ENCODE measurements at regions not wholly inside any gene's neighbourhood (a gene's known extent, or its start where the extent isn't known, plus 50 kb on each side); places are given as distances from the start of the nearest gene placed in this dataset.
A peak's percentile ranks its signal among the peaks of the same experiment; 100 is the strongest.

GRCh38 chr2:43031471-43032212 lies 194.8 kb downstream of the ZFP36L2 start:
- DNase-seq, result no peak

GRCh38 chr2:43030551-43031307 lies 195.7 kb downstream of the ZFP36L2 start:
- no peak for DNase-seq

DNA sequence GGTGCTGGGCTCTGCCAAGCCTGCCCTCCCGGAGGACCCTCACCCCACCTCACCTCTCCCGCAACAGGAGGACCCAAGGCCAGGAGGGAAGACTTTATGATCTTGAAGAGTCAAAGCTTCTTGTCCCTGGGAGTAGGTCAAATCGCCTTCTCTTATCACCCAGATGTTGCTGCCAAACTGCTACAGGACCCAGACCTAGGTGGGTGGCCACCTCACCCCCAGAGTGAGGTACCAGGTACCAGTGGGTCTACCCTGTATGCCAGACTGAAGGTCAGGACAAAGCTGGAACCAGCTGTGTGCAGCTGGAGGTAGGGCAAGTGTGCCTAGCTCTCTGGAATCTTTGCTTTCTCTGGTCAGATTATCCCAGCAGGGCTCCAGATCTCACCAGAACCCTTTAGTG lies 197.2 kb downstream of the ZFP36L2 start:
- DNase-seq, result no peak

- no peak for DNase-seq
Observed at GRCh38 chr2:43028188-43028587, 198.2 kb downstream of the ZFP36L2 start.

- no peak for DNase-seq
Observed at GRCh38 chr2:43027097-43027873, 199.1 kb downstream of the ZFP36L2 start.

GRCh38 chr2:43026426-43027096 lies 199.8 kb downstream of the ZFP36L2 start:
- no peak for DNase-seq

DNA sequence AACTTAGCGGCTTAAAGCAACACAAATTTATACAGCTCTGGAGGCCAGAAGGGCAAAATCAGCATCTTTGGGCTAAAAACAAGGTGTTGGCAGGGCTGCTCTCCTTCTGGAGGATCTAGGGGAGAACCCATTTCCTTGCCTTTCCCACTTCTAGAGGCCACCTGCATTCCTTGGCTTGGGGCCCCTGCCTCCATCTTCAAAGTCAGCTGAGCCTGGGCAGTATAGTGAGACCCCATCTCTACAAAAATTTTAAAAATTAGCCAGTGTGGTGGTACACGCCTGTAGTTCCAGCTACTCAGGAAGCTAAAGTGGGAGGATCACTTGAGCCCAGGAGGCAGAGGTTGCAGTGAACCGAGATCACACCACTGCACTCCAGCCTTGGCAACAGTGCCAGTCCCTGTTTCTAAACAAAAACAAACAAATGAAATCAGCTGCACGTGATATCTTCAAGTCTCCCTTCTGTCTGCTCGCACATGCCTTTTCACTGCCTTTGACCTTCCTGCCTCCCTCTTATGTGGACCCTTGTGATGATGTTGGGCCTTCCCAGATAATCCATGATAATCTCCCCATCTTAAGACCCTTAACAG lies 200.6 kb downstream of the ZFP36L2 start:
- no peak for DNase-seq

GRCh38 chr2:43024515-43025011 lies 201.8 kb downstream of the ZFP36L2 start:
- DNase-seq, result peak; percentile 38 to 81

DNA sequence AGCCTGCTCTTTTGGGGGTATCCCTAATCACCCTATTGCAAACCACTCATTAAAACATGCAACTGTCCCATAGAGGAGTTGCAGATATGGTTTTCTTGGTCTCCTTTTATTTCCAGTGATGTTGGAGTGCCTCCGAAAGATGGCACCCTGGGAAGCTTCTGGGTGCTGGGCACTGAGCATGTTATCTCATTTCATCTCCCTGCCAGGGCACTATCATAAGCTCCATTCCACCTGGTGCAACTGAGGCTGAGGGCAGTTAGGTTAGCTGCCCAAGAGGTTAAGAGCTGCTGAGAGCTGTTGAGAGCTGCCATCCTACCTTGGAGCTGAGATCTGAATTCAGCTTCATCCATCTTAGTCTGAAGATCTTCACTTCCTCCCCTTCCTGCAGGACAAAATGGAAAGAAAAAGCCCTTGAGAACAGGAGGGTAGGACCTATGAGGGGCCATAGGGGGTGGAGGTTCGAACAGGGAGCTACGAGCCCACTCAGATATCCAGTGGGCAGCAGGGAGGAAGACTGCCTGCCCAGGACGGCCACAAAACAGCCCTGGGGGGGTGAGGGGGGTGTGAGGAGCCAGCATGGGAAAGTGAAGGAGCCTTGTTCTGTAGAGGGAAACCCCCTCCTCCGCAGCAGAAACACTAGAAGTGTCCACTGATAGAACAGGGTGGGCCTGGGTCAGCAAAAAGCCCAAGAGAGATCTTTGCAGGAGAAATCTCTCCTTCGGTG lies 202.5 kb downstream of the ZFP36L2 start:
- DNase-seq, result no peak

- DNase-seq, result no peak
Observed at GRCh38 chr2:43022896-43023295, 203.5 kb downstream of the ZFP36L2 start.

DNA sequence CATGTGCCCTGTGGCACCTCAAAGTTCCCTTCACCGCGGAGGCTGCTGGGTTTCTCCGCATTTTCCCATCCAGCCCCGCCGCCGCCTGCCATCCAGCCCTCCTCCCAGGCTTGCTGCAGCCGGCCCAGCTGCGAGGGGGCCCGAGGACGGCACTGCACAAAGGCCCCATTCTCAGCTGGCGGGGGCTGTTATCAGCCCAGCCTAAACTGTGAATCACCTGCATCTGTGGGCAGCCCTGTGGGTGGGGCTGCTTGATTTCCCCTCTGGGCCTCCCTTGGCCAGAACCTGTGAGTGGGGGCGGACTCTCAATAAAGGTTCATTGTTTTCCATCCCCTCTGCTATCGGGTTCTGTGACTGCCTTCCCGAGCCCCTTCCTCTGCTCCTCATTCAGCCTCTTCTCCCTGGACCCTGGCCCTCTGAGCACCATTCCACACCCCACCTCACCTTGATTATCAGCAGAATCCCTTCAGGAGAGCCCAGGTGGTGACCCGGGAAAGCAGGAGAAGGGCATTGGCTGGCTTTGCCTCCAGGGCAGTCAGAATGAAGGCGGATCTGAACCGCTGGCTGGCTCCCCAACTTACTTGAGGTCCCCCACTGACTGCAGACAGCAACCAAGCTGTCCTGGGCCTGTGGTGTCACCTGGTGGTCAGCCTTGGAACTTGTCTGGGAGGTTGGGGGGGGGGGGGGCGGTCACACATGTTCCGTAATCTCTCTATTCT lies 204.5 kb downstream of the ZFP36L2 start:
- peak; percentile 55 to 71 for DNase-seq

DNA sequence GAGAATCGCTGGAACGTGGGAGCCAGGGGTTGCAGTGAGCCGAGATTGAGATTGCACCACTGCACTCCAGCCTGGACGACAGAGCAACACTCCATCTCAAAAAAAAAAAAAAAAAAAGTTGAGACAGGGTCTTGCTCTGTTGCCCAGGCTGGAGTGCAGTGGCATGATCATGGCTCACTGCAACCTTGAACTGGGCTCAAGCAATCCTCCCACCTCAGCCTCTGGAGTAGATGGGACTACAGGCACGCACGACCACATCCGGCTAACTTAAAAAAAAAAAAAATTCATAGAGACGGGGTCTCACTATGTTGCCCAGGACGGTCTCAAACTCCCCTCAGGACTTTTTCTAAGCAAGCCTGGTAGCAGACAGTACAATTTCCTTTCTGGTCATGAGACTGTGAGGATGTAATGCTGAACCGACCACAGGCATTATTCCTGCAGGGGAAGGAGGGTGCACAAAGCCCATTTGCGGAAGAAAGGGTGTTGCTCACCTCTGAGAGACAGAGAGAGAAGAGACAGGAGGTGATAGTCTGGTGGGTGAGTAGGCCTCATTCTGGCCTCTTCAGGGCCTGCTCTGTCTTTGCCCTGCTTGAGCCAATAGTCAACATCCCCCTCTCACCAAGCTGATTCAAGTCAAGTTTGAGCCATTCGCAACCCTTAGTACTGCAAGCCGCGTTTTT lies 205.3 kb downstream of the ZFP36L2 start:
- no peak for DNase-seq

- no peak for DNase-seq
Observed at GRCh38 chr2:43020296-43020695, 206.1 kb downstream of the ZFP36L2 start.

DNA sequence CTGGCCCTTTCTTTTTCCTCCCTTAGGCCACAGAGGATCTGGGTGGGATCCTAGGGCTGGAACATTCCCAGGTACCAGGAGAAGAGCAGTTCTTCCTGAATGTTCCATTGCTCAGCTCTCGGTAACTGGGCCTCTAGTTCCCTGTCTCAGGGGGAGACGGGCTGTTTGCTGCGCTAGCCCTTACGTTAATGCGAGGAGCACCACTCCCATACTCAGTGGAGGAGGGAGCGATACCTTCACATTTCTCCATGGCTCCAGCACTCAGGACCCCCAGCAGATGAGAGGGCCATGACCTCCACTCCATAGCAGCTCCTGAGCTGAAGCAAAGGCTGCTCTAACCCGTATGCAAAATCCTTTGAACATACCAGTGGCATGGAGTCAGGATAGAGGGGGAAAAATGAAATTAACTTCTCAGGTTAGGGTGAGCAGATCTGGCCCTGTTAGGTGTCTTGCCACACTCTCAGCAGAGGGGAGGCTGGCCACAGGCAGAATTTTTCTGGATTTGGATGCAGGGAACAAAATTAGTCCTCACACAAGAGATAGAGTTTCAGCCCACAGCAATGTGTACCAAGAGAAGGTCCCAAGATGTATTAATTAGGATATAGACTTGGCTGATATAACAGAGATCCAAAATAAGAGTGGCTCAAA lies 206.7 kb downstream of the ZFP36L2 start:
- DNase-seq, result no peak

DNA sequence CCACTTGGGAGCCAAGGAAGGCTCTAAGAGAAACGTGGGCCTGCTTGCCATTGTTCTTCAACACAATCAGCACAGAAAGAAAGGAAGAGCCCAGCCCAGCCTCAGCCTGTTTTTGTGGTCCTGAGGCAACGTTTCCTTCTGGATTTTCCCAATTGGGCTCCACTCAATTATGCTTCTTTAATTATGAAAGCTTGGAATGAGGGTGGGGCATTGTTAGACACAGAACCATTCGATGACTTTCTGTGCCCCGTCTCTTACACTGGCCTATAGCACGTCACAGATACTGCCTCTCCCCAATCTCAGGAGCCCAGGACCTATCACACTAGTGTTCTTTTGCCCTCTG lies 207.4 kb downstream of the ZFP36L2 start:
- no peak for DNase-seq

DNA sequence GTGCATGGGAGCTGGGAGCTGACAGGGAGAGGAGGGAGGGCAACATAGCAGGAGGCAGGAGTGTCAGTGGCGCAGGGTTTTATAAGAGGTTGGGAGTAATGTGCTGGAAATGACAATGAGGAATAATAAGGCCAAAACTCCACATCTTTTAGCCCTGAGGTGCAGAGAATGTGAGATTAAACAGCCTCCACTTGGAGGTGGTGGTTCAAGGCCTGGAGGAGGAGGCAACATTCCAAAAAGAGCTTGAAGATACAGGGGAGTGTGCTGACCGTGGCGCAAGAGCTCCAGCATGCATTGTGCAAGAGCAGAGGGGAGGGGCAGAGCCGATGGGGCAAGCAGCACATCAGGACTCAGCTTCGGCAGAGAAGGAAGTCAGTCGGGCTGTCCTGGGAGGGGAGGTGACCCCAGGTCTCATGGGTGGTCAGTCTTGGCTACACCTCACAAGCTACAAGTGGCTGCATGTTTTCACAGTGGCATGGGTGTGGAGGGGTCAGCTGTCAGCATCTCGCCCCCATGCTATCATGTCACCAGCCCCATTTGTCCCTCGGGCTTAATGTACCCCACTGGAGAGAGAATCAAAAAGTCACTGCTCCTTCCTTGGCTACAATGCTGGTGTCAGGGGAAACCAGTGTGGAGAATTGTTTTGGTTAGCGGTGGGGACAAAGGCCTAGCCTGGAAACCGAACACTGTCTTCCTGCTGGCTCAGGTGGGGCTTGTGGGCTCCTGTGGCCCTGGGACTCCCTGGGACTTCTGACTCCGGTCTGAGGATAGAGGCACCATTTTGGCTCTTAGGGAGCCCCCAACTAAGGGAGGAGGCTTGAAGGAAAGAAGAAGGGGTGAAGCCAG lies 208.0 kb downstream of the ZFP36L2 start:
- DNase-seq, result peak; percentile 16 to 23

DNA sequence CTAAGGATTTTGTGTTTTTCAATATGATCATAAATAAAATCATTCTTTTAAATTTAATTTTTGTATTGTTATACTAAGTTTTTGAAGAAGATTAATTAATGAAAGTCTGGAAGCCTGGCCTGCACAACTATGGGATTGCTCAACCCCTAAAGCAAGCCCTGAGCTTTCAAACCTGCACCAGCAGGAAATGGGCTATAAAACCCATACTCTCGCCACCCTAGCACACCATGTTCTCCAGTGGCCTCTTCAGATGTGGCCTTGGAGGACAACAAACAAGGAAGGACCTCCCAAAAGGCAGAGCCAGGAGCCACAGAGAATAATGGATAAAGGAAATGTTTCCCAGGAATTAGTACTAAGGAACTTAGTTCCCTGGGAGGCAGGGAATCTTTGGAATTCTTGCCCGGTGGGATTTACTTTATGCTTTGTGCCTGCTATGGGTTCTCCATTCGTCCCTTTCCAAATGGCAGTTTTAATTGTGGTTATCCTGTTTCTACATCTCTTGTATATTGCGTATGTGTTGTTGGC lies 212.5 kb downstream of the ZFP36L2 start:
- no peak for DNase-seq

DNA sequence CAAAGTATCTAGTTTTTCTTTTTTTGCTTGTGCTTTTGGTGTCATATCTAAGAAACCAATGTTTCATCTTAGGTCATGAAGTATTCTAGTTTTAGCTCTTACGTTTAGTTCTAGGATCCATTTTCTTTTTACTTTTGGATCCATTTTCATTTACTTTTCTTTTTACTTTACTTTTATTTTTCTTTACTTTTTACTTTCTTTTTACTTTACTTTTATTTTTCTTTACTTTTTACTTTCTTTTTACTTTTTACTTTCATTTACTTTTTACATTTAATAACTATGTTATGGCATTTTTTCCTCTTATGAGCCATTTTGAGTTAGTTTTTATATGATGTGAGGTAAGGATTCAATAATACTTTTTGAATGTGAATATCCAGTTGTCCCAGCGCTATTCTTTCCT lies 213.4 kb downstream of the ZFP36L2 start:
- DNase-seq, result no peak

DNA sequence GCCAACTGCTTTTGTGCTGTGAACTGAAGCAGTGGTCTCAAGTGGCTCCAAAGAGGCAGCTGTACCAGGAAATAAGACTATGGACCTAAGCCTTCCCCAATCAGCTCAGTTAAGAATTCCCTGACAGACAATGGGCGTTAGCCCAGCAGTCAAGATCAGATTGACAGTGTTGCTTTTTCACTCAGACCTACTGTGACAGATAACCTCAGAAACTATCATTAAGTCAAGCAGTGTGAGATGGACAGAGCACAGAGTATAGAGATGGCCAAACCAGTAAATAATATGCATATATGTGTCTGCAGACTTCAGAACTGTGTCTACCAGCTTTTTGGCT lies 215.3 kb downstream of the ZFP36L2 start:
- no peak for DNase-seq
